ENCODE measurements at regions not wholly inside any gene's neighbourhood (a gene's known extent, or its start where the extent isn't known, plus 50 kb on each side); places are given as distances from the start of the nearest gene placed in this dataset.
"Not testable (repeated sequence)": the region's sequence is repeated elsewhere in the genome, so short reads cannot be mapped to it uniquely, and the experiment has no call there.

DNA sequence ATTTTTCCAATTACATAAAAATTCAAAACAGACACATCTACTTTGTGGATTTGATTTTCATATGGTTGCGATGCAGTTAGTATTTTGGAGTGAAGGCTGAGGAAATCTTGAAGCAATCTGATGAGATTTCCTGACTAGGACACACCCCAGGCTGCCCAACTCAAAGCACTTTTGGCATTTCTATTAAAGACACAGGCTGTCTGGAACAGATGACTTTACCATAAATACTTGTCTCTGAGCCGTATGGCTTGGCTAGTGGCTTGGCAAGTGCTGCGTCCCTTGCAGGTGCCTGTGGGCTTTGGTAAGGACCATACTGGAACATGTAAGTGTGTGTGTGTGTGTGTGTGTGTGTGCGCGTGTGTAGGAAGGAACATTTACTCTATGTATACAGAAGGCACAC, 218.8 kb downstream of the FGF9 start:
- H3K36me3 ChIP-seq (ENCODE audit: low read depth, low read length), result no peaks in the 10 kb centered on the region
- H3K9me3 ChIP-seq (ENCODE audit: low read length), result no peaks in the 10 kb centered on the region
- ATAC-seq (no peak), DNase-seq (no peak)
- H3K27ac ChIP-seq (ENCODE audit: low read length), result no peak overlapping the region
- TF ChIP-seq EZH2 (IDR thresholded peaks at IDR 0.05; ENCODE audit: low read length, unreplicated experiment), result no peak
- TF ChIP-seq, protein P1, sequence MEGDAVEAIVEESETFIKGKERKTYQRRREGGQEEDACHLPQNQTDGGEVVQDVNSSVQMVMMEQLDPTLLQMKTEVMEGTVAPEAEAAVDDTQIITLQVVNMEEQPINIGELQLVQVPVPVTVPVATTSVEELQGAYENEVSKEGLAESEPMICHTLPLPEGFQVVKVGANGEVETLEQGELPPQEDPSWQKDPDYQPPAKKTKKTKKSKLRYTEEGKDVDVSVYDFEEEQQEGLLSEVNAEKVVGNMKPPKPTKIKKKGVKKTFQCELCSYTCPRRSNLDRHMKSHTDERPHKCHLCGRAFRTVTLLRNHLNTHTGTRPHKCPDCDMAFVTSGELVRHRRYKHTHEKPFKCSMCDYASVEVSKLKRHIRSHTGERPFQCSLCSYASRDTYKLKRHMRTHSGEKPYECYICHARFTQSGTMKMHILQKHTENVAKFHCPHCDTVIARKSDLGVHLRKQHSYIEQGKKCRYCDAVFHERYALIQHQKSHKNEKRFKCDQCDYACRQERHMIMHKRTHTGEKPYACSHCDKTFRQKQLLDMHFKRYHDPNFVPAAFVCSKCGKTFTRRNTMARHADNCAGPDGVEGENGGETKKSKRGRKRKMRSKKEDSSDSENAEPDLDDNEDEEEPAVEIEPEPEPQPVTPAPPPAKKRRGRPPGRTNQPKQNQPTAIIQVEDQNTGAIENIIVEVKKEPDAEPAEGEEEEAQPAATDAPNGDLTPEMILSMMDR (conservative IDR thresholded peaks at IDR 0.05; ENCODE audit: low read depth, low read length), result no peak
- no peak for TF ChIP-seq EZH2phosphoT487 (IDR thresholded peaks at IDR 0.05; ENCODE audit: borderline replicate concordance, low read length)
- H3K9me2 ChIP-seq (replicated peaks; ENCODE audit: low read length), result no peaks in the 10 kb centered on the region
- no TSS peak for BruUV-seq (replicated peaks)
- H3K9ac ChIP-seq (ENCODE audit: low read length), result no peak overlapping the region
- CTCF ChIA-PET, result no interaction called here
- POLR2A ChIA-PET (ENCODE audit: unreplicated experiment), result no interaction called here
- H4K20me1 ChIP-seq (ENCODE audit: low read length), result no peaks in the 10 kb centered on the region
- no peak overlapping the region for H3K4me3 ChIP-seq (ENCODE audit: low read length)
- peaks cover 23% of the 10 kb centered on the region for H3K27me3 ChIP-seq (ENCODE audit: low read length)
- H3K79me2 ChIP-seq (ENCODE audit: low read length), result no peaks in the 10 kb centered on the region
- no peaks in the 10 kb centered on the region for H3F3A ChIP-seq (ENCODE audit: low read length, unreplicated experiment)
- no peaks in the 10 kb centered on the region for H3K4me1 ChIP-seq (ENCODE audit: insufficient read depth, low read length)
- H3K4me2 ChIP-seq (ENCODE audit: low read length), result no peak overlapping the region
- intact Hi-C loops (cut with micrococcal nuclease), result no loop called here
- no peak overlapping the region for H2AFZ ChIP-seq (ENCODE audit: low read length)

DNA sequence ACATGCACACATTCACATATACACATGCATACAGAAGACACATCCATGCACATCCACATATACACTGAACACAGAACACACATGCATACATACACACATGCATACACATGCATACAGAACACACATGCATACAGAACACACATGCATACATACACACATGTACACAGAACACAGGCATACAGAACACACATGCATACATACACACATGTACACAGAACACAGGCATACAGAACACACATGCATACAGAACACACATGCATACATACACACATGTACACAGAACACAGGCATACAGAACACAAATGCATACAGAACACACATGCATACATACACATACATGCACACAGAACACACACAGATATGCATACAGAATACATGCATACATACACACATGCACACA, 219.3 kb downstream of the FGF9 start:
- H4K20me1 ChIP-seq (ENCODE audit: low read length); intact Hi-C loops (cut with micrococcal nuclease); CTCF ChIA-PET; H3K27ac ChIP-seq (ENCODE audit: low read length); H3K79me2 ChIP-seq (ENCODE audit: low read length); H3K4me2 ChIP-seq (ENCODE audit: low read length); H3K9ac ChIP-seq (ENCODE audit: low read length); H3F3A ChIP-seq (ENCODE audit: low read length, unreplicated experiment); H2AFZ ChIP-seq (ENCODE audit: low read length); POLR2A ChIA-PET (ENCODE audit: unreplicated experiment); ATAC-seq; H3K9me2 ChIP-seq (replicated peaks; ENCODE audit: low read length); BruUV-seq (replicated peaks); H3K4me3 ChIP-seq (ENCODE audit: low read length); H3K4me1 ChIP-seq (ENCODE audit: insufficient read depth, low read length); H3K36me3 ChIP-seq (ENCODE audit: low read depth, low read length); DNase-seq; H3K9me3 ChIP-seq (ENCODE audit: low read length): not testable (repeated sequence)
- H3K27me3 ChIP-seq (ENCODE audit: low read length), result peaks cover 18% of the 10 kb centered on the region

DNA sequence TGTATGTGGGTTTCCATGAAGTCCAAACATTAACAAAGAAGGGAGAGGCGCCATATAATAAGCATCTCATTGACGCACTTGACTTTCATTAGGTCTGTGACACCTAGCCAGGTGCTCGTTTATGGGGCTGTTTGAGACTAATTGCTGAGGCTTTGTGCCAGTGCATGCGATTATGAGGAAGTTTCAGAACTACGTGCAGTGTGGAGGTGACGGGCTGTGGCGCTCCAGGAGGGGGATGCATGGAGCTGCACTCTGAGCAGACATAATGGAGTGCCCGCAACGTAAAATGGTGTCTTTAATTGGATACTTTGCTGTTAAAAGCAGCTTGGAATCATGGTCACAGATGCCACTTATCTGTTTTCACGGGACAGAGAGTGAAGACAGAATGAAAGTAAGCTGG, 223.2 kb downstream of the FGF9 start:
- BruUV-seq (replicated peaks), result no TSS peak
- intact Hi-C loops (cut with micrococcal nuclease), result no loop called here
- no peak for TF ChIP-seq EZH2phosphoT487 (IDR thresholded peaks at IDR 0.05; ENCODE audit: borderline replicate concordance, low read length)
- TF ChIP-seq, protein P1 (conservative IDR thresholded peaks at IDR 0.05; ENCODE audit: low read depth, low read length), result no peak
- no peak for TF ChIP-seq EZH2 (IDR thresholded peaks at IDR 0.05; ENCODE audit: low read length, unreplicated experiment)
- DNase-seq, result no peak
- H2AFZ ChIP-seq (ENCODE audit: low read length), result no peak overlapping the region
- no peaks in the 10 kb centered on the region for H3K4me1 ChIP-seq (ENCODE audit: insufficient read depth, low read length)
- no peaks in the 10 kb centered on the region for H3K9me3 ChIP-seq (ENCODE audit: low read length)
- no peak overlapping the region for H3K4me3 ChIP-seq (ENCODE audit: low read length)
- no peaks in the 10 kb centered on the region for H3K27me3 ChIP-seq (ENCODE audit: low read length)
- ChIA-PET POLR2A (ENCODE audit: unreplicated experiment) (no interaction called here), CTCF (no interaction called here)
- ATAC-seq, result no peak
- no peaks in the 10 kb centered on the region for H3K36me3 ChIP-seq (ENCODE audit: low read depth, low read length)
- H4K20me1 ChIP-seq (ENCODE audit: low read length), result no peaks in the 10 kb centered on the region
- no peak overlapping the region for H3K27ac ChIP-seq (ENCODE audit: low read length)
- no peak overlapping the region for H3K4me2 ChIP-seq (ENCODE audit: low read length)
- no peaks in the 10 kb centered on the region for H3K9me2 ChIP-seq (replicated peaks; ENCODE audit: low read length)
- no peaks in the 10 kb centered on the region for H3K79me2 ChIP-seq (ENCODE audit: low read length)
- H3F3A ChIP-seq (ENCODE audit: low read length, unreplicated experiment), result no peaks in the 10 kb centered on the region
- no peak overlapping the region for H3K9ac ChIP-seq (ENCODE audit: low read length)
